CD8-positive, alpha-beta memory T cell (primary cell): ENCODE measurements at regions not wholly inside any gene's neighbourhood (a gene's known extent, or its start where the extent isn't known, plus 50 kb on each side); places are given as distances from the start of the nearest gene placed in this dataset.

Experiments used
- CTCF ChIA-PET: fragments of 350-600 bp; sonication (Branson Sonifier 250); formaldehyde crosslinking; loops from one replicate; lab custom pipeline; 2021; ENCODE audit warnings: antibody characterized with exemption; lab: Charles Lee
- POLR2A ChIA-PET: fragments of 350-600 bp; sonication (Branson Sonifier 250); formaldehyde crosslinking; loops from one replicate; lab custom pipeline; 2021; ENCODE audit warnings: antibody characterized with exemption; lab: Charles Lee
- DNase-seq, 5 donors: peaks; one replicate each; pipeline versions ENCODE4 v3.0.0 to v3.0.0-alpha.2; 2020 to 2022; ENCODE audit warnings: mixed read lengths in 1 of 5
- H3K27ac ChIP-seq: one replicate; pipeline ENCODE4 v1.7.0; 2013; ENCODE audit warnings: low read depth, mild to moderate bottlenecking, low read length, moderate library complexity
- H3K27me3 ChIP-seq: 2 replicates; pipeline ENCODE4 v1.7.0; 2013; ENCODE audit warnings: low read length, mild to moderate bottlenecking; ENCODE audit not compliant: insufficient read depth, poor library complexity, severe bottlenecking
- H3K36me3 ChIP-seq: 2 replicates; pipeline ENCODE4 v1.7.0; 2013; ENCODE audit warnings: mild to moderate bottlenecking, low read length, moderate library complexity; ENCODE audit not compliant: insufficient read depth
- H3K4me1 ChIP-seq: 2 replicates; pipeline ENCODE4 v1.7.0; 2013; ENCODE audit warnings: mild to moderate bottlenecking, low read length, moderate library complexity; ENCODE audit not compliant: insufficient read depth
- H3K4me3 ChIP-seq: 2 replicates; pipeline ENCODE4 v1.7.0; 2013; ENCODE audit warnings: mild to moderate bottlenecking, low read length
- H3K9me3 ChIP-seq: 2 replicates; pipeline ENCODE4 v1.7.0; 2013; ENCODE audit warnings: mild to moderate bottlenecking, low read length
- H3K27ac Mint-ChIP-seq, 8 donors: one replicate each; pipeline ENCODE4 v1.8.0; 2020 to 2021; ENCODE audit warnings: mixed read lengths in 8 of 8, mild to moderate bottlenecking in 6 of 8, inconsistent platforms in 3 of 8, moderate library complexity in 3 of 8
- H3K27me3 Mint-ChIP-seq, 2 donors: one replicate each; pipeline ENCODE4 v1.8.0; 2020 to 2021; ENCODE audit warnings: mixed read lengths in 2 of 2, mild to moderate bottlenecking in 1 of 2, moderate library complexity in 1 of 2
- H3K36me3 Mint-ChIP-seq, 3 donors: one replicate each; pipeline ENCODE4 v1.8.0; 2020 to 2021; ENCODE audit warnings: mixed read lengths in 3 of 3, inconsistent platforms in 1 of 3, mild to moderate bottlenecking in 1 of 3
- H3K4me1 Mint-ChIP-seq, 3 donors: one replicate each; pipeline ENCODE4 v1.8.0; 2020 to 2021; ENCODE audit warnings: mixed read lengths in 3 of 3, inconsistent platforms in 1 of 3, mild to moderate bottlenecking in 1 of 3
- H3K4me3 Mint-ChIP-seq, 7 donors: one replicate each; pipeline ENCODE4 v1.8.0; 2020 to 2021; ENCODE audit warnings: mixed read lengths in 7 of 7, mild to moderate bottlenecking in 6 of 7, moderate library complexity in 4 of 7, inconsistent platforms in 2 of 7
- H3K9me3 Mint-ChIP-seq, 5 donors: one replicate each; pipeline ENCODE4 v1.8.0; 2020 to 2022; ENCODE audit warnings: mixed read lengths in 5 of 5, mild to moderate bottlenecking in 3 of 5, moderate library complexity in 2 of 5, inconsistent platforms in 1 of 5

DNA sequence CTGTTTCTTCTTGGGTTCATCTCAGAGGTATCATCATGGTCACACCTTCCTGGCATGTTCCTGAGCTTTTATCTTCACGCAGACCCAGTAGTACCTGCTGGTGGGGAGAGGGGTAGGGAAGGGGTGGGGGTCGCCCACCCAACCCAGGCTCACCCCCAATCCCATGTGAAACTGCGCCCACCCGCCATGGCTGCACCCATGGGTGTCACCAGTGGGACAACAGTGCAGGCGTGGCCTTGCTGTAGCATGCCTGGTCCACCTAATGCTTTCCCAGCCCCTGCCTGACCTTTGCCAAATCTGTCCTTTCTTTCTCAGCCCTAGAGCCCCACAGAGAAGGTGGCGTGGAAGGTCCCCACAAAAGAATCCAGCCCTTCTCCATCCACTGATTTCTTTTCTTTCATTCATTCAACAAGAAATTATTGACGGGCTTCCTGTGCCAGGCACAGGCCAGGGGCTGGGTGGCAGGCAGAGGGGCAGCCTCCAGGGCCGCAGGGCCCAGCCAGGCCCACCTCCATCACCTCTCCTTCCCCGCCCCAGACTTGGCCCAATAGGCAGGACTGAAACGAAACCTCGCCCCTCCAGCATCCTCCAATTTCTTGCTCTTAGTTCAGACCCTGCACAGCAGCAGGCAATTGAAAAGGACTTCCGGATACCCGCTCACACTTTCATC is 79.1 kb upstream of the TNRC6C start:
- DNase-seq: no peak
- CTCF ChIA-PET: interaction anchor here (0.9 kb wide), 1 partner anchor 10 kb away, joined by 3 read pairs; no protein-coding TSS in a partner anchor
- Mint-ChIP-seq H3K27me3 (peaks cover 0 to 2% of the 10 kb centered on the region in 2 donors), H3K4me3 (peak overlapping the region in 1 of 7 donors; percentile 23), H3K27ac (peak overlapping the region; percentile 50 to 99 (median 60)), H3K36me3 (peaks cover 0 to 9% (median 0%) of the 10 kb centered on the region in 3 donors), H3K4me1 (peaks cover 59 to 87% (median 77%) of the 10 kb centered on the region in 3 donors), H3K9me3 (peaks cover 0 to 10% (median 4%) of the 10 kb centered on the region in 5 donors)
- H3K9me3 ChIP-seq: no peaks in the 10 kb centered on the region
- H3K36me3 ChIP-seq: no peaks in the 10 kb centered on the region
- no peak overlapping the region for H3K27ac ChIP-seq
- H3K27me3 ChIP-seq: no peaks in the 10 kb centered on the region
- peaks cover 99% of the 10 kb centered on the region for H3K4me1 ChIP-seq
- POLR2A ChIA-PET: no interaction called here
- H3K4me3 ChIP-seq: no peak overlapping the region

DNA sequence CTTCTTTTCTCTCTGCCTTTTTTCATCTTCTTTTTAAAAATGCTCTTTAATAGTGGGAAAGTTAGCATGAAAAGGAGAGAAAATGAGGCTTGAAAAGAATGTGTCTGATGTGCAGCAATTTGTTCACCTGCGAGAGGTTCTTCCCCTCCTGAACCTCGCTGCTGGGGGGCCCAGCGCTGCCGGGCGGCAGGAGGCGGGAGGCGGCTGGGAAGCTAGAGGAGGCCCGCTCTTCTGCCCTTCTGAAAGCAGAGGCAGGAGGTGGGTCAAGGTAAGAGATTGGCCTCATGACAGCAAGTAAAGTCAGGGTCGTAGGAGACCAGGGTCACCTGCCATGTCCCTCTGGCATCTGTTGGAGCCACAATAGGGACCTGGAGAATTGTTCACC is 78.6 kb upstream of the TNRC6C start:
- peak overlapping the region; percentile 29 to 100 (median 98) for H3K27ac Mint-ChIP-seq
- peaks cover 0 to 2% of the 10 kb centered on the region in 2 donors for H3K27me3 Mint-ChIP-seq
- H3K9me3 ChIP-seq: no peaks in the 10 kb centered on the region
- no peaks in the 10 kb centered on the region for H3K27me3 ChIP-seq
- H3K9me3 Mint-ChIP-seq: peaks cover 0 to 10% (median 4%) of the 10 kb centered on the region in 5 donors
- POLR2A ChIA-PET: interaction anchor here (1.7 to 3.4 kb wide), 3 partner anchors 11 to 78 kb away, joined by 6 to 68 read pairs (median 7); partner anchors contain the start of gene TNRC6C
- no peaks in the 10 kb centered on the region for H3K36me3 ChIP-seq
- CTCF ChIA-PET: interaction anchor here (0.9 kb wide), 1 partner anchor 10 kb away, joined by 3 read pairs; no protein-coding TSS in a partner anchor
- H3K4me3 ChIP-seq: peak overlapping the region; percentile 11
- peaks cover 0 to 9% (median 0%) of the 10 kb centered on the region in 3 donors for H3K36me3 Mint-ChIP-seq
- H3K4me1 Mint-ChIP-seq: peaks cover 61 to 88% (median 81%) of the 10 kb centered on the region in 3 donors
- no peak overlapping the region for H3K27ac ChIP-seq
- H3K4me3 Mint-ChIP-seq: peak overlapping the region in 2 of 7 donors; percentile 44 to 90
- H3K4me1 ChIP-seq: peaks cover 96% of the 10 kb centered on the region
- no peak for DNase-seq

DNA sequence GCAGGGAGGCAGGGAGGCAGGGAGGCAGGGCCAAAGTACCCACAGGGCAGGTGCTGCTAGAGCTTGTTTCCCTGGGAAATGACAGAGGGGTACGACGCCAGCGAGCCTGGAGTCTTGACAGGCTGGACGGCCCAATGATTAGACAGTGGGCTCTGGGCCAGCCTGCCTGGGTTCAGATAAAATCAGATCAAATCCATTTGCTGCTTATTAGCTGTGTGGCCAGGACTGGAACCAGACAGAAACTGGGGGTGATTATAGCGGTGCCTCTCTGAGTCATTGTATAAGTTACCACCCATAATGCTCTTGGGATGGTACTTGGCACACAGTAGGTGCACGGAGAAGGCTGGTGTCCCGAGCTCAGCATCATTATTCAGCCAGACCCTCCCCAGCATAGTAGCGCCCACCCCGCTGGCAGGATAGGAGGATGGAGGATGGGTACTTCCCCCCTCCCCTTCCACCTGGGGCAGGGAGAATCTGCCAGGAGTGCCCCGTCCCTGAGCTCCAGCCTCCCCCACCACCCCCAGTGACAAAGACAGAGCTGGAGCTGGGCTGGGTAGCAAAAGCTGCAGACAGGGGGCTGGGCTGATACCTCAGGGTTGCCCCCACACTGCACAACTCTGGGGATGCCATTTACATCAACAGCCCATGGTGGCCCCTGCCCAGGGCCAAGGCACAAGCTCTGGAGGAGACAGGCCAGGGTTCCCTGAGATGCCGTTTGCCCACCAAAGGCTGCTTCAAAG is 77.6 kb upstream of the TNRC6C start:
- Histone ChIP-seq H3K9me3 (no peaks in the 10 kb centered on the region), H3K36me3 (no peaks in the 10 kb centered on the region), H3K27me3 (no peaks in the 10 kb centered on the region), H3K4me1 (peaks cover 88% of the 10 kb centered on the region), H3K4me3 (peak overlapping the region; percentile 70), H3K27ac (peak overlapping the region; percentile 88)
- Mint-ChIP-seq H3K4me3 (peak overlapping the region; percentile 84 to 94 (median 90)), H3K27ac (peak overlapping the region; percentile 98 to 100 (median 99)), H3K36me3 (peaks cover 0 to 1% (median 0%) of the 10 kb centered on the region in 3 donors), H3K9me3 (peaks cover 0 to 3% (median 0%) of the 10 kb centered on the region in 5 donors), H3K27me3 (peaks cover 0 to 2% of the 10 kb centered on the region in 2 donors), H3K4me1 (peaks cover 62 to 89% (median 83%) of the 10 kb centered on the region in 3 donors)
- POLR2A ChIA-PET: interaction anchor here (0.5 to 3.4 kb wide), 6 partner anchors 12 to 82 kb away, joined by 3 to 68 read pairs (median 4); partner anchors contain the start of gene TNRC6C
- DNase-seq: no peak
- CTCF ChIA-PET: interaction anchor here (0.9 to 2.5 kb wide), 9 partner anchors 11 to 132 kb away, joined by 3 to 15 read pairs (median 4); partner anchors contain the start of gene TNRC6C

DNA sequence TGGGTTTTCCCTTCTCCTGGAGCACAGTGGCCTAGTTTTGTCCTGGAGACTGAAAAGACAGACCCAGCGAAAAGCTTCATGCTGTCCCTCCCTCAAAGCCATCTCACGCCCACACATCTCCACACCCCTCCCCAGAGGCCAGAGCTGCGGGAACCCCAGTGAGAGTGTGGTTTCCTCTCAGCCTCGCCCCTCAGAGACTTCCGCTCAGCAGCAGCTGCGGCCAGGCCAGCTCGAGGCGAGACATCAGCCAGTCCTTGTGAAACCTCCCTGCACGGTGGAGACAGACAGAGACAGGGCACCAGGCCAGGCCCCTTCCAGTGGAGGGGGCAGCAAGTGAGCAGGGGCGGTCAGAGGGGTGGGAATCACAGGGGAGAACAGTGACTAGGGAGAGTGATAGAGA is 77.0 kb upstream of the TNRC6C start:
- H3K36me3 ChIP-seq: no peaks in the 10 kb centered on the region
- Mint-ChIP-seq H3K4me3 (peak overlapping the region; percentile 84 to 94 (median 90)), H3K36me3 (no peaks in the 10 kb centered on the region), H3K27me3 (peaks cover 0 to 2% of the 10 kb centered on the region in 2 donors), H3K9me3 (no peaks in the 10 kb centered on the region), H3K27ac (peak overlapping the region; percentile 98 to 100 (median 99)), H3K4me1 (peaks cover 66 to 93% (median 86%) of the 10 kb centered on the region in 3 donors)
- H3K27me3 ChIP-seq: no peaks in the 10 kb centered on the region
- ChIA-PET CTCF (interaction anchor here (0.9 to 2.5 kb wide), 8 partner anchors 11 to 132 kb away, joined by 3 to 15 read pairs (median 4); partner anchors contain the start of gene TNRC6C), POLR2A (interaction anchor here (0.5 to 3.4 kb wide), 7 partner anchors 12 to 82 kb away, joined by 3 to 68 read pairs (median 5); partner anchors contain the start of gene TNRC6C)
- peak; percentile 58 to 90 (median 79) for DNase-seq
- peak overlapping the region; percentile 88 for H3K27ac ChIP-seq
- peaks cover 88% of the 10 kb centered on the region for H3K4me1 ChIP-seq
- no peaks in the 10 kb centered on the region for H3K9me3 ChIP-seq
- H3K4me3 ChIP-seq: peak overlapping the region; percentile 70

DNA sequence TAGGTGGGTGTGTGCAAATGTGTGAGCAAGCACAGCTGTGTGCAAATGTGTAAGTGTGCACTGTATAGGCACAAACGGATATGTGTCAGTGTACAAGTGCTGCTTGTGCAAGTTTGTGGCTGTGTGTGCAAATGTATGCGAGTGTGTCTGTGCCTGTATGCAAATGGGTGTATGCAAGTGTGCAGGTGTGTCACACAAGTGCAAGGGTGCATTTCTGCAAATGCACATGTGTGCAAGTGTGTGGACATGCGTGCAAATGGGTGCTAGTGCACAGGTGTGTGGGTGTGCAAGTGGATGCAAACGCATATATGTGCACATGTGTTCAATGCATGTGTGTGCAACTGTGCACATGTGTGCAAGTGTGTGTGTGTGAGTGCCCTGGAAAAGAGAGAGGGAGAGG is 76.5 kb upstream of the TNRC6C start:
- ChIA-PET POLR2A (interaction anchor here (0.6 to 3.4 kb wide), 6 partner anchors 38 to 859 kb away, joined by 3 to 68 read pairs (median 4); partner anchors contain the start of gene TNRC6C), CTCF (interaction anchor here (1.1 to 2.5 kb wide), 6 partner anchors 10 to 482 kb away, joined by 3 to 15 read pairs (median 6); partner anchors contain the start of gene TNRC6C)

DNA sequence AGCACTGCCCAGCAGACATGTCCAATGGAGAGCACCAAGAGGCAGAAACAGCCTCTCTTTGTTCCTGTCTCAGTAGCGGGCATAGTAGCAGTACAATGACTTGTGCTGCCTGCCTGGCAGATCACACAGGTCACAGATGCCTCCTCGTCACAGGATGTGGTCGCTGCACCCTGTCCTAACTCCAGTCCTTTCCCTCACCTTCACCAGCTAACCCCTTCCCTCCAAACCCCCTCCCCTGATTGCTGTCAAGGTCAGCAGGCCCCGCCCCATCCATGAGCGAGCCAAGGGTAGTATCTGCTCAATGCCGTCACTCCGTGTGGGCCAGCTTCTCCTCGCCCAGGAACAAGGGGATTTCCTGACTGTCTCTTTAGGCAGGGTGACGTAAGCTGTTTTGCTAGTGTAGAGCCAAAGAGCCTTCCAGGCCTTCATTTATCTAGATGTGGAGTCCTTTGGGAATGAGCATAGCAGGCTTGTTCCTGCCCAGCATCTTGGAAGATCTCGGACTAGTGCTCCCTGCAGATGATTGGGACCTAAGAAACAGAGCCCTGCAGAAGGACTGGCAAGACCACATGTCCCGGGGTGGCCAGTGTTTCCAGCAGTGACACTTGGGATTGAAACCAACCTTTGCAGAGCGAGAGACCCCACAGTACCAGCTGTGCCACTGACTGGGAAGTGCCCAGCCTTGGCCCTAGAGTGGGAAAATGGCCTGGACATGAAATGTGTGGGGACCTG is 75.9 kb upstream of the TNRC6C start:
- H3K4me1 ChIP-seq: peaks cover 88% of the 10 kb centered on the region
- H3K36me3 Mint-ChIP-seq: peaks cover 0 to 2% (median 0%) of the 10 kb centered on the region in 3 donors
- peak overlapping the region; percentile 70 for H3K4me3 ChIP-seq
- CTCF ChIA-PET: interaction anchor here (0.9 to 2.5 kb wide), 4 partner anchors 13 to 482 kb away, joined by 3 to 15 read pairs (median 6); partner anchors contain the start of gene TNRC6C
- no peaks in the 10 kb centered on the region for H3K9me3 ChIP-seq
- H3K27ac Mint-ChIP-seq: peak overlapping the region; percentile 98 to 100 (median 99)
- no peaks in the 10 kb centered on the region for H3K9me3 Mint-ChIP-seq
- peaks cover 0 to 2% of the 10 kb centered on the region in 2 donors for H3K27me3 Mint-ChIP-seq
- H3K27ac ChIP-seq: peak overlapping the region; percentile 88
- H3K36me3 ChIP-seq: no peaks in the 10 kb centered on the region
- peak; percentile 84 to 95 (median 90) for DNase-seq
- POLR2A ChIA-PET: interaction anchor here (0.5 to 3.4 kb wide), 5 partner anchors 39 to 859 kb away, joined by 3 to 68 read pairs (median 3); partner anchors contain the start of gene TNRC6C
- H3K4me1 Mint-ChIP-seq: peaks cover 77 to 95% (median 89%) of the 10 kb centered on the region in 3 donors
- peak overlapping the region; percentile 84 to 94 (median 90) for H3K4me3 Mint-ChIP-seq
- no peaks in the 10 kb centered on the region for H3K27me3 ChIP-seq

More for the DNA sequence above, 76.5 kb upstream of the TNRC6C start:
- Mint-ChIP-seq H3K4me3 (peak overlapping the region; percentile 84 to 94 (median 90)), H3K27me3 (peaks cover 0 to 2% of the 10 kb centered on the region in 2 donors), H3K27ac (peak overlapping the region; percentile 98 to 100 (median 99)), H3K36me3 (no peaks in the 10 kb centered on the region), H3K4me1 (peaks cover 71 to 95% (median 89%) of the 10 kb centered on the region in 3 donors), H3K9me3 (no peaks in the 10 kb centered on the region)
- no peaks in the 10 kb centered on the region for H3K27me3 ChIP-seq
- H3K36me3 ChIP-seq: no peaks in the 10 kb centered on the region
- no peak for DNase-seq
- peak overlapping the region; percentile 88 for H3K27ac ChIP-seq
- peaks cover 88% of the 10 kb centered on the region for H3K4me1 ChIP-seq
- peak overlapping the region; percentile 70 for H3K4me3 ChIP-seq
- no peaks in the 10 kb centered on the region for H3K9me3 ChIP-seq
